ENCODE measurements at regions not wholly inside any gene's neighbourhood (a gene's known extent, or its start where the extent isn't known, plus 50 kb on each side); places are given as distances from the start of the nearest gene placed in this dataset.

DNA sequence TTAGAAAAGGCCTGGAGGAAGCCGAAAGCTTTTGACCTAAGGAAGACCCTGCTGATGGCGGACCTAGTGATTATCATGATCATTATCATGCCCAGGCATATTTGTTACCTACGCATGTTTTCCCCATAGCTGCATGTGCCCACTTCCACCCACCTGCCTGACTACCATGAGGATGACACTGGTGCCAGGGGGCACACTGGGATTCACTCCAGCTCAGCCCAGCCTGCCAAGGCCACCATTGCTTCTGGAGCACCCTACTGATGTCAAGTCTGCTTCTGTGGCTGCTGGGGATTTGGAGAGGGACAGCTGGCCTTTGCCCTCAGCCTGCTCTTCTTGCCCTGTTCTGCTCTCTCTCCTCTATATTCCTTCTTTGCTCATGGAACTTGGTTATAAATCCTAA lies 124.7 kb upstream of the NALF2 start:
- no peak for TF ChIP-seq POLR2AphosphoS5 (IDR thresholded peaks at IDR 0.05)
- TF ChIP-seq, protein P1, sequence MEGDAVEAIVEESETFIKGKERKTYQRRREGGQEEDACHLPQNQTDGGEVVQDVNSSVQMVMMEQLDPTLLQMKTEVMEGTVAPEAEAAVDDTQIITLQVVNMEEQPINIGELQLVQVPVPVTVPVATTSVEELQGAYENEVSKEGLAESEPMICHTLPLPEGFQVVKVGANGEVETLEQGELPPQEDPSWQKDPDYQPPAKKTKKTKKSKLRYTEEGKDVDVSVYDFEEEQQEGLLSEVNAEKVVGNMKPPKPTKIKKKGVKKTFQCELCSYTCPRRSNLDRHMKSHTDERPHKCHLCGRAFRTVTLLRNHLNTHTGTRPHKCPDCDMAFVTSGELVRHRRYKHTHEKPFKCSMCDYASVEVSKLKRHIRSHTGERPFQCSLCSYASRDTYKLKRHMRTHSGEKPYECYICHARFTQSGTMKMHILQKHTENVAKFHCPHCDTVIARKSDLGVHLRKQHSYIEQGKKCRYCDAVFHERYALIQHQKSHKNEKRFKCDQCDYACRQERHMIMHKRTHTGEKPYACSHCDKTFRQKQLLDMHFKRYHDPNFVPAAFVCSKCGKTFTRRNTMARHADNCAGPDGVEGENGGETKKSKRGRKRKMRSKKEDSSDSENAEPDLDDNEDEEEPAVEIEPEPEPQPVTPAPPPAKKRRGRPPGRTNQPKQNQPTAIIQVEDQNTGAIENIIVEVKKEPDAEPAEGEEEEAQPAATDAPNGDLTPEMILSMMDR (IDR thresholded peaks at IDR 0.05 in 8 of 11, conservative IDR thresholded peaks at IDR 0.05 in 3 of 11): no peak
